ENCODE measurements at regions not wholly inside any gene's neighbourhood (a gene's known extent, or its start where the extent isn't known, plus 50 kb on each side); places are given as distances from the start of the nearest gene placed in this dataset.
"Not testable (repeated sequence)": the region's sequence is repeated elsewhere in the genome, so short reads cannot be mapped to it uniquely, and the experiment has no call there.

DNA sequence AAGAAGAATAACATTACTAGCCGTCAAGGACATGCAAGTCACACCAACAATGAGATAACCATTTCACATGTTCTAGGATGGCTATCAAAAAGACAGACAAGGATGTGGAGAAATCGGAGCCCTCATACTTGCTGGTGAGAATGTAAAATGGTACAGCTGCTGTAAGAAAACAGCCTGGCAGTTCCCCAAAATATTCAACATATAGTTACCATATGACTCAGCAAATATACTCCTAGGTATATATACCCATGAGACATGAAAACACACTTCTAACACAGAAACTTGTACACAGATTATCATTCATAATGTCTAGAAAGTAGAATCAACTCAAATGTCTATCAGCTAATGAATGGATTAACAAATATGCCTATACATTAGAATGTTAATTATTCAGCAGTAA, 105.4 kb upstream of the PCAT7 start:
- TF ChIP-seq, protein P1, sequence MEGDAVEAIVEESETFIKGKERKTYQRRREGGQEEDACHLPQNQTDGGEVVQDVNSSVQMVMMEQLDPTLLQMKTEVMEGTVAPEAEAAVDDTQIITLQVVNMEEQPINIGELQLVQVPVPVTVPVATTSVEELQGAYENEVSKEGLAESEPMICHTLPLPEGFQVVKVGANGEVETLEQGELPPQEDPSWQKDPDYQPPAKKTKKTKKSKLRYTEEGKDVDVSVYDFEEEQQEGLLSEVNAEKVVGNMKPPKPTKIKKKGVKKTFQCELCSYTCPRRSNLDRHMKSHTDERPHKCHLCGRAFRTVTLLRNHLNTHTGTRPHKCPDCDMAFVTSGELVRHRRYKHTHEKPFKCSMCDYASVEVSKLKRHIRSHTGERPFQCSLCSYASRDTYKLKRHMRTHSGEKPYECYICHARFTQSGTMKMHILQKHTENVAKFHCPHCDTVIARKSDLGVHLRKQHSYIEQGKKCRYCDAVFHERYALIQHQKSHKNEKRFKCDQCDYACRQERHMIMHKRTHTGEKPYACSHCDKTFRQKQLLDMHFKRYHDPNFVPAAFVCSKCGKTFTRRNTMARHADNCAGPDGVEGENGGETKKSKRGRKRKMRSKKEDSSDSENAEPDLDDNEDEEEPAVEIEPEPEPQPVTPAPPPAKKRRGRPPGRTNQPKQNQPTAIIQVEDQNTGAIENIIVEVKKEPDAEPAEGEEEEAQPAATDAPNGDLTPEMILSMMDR (conservative IDR thresholded peaks at IDR 0.05; ENCODE audit: low read length), result no peak
- TF ChIP-seq EZH2phosphoT487 (IDR thresholded peaks at IDR 0.05; ENCODE audit: borderline replicate concordance), result no peak
- H3K9me2 ChIP-seq (replicated peaks; ENCODE audit: low read depth, low read length), result no peaks in the 10 kb centered on the region
- no peak overlapping the region for H3K4me2 ChIP-seq (ENCODE audit: low read depth, low read length, poor library complexity, severe bottlenecking)
- peaks cover 78% of the 10 kb centered on the region for H3K36me3 ChIP-seq (ENCODE audit: insufficient read depth, low read length)
- no peaks in the 10 kb centered on the region for H3F3A ChIP-seq (ENCODE audit: low read depth)
- H3K4me1 ChIP-seq (ENCODE audit: insufficient read depth, low read length, poor library complexity, severe bottlenecking), result no peaks in the 10 kb centered on the region
- H3K79me2 ChIP-seq (ENCODE audit: insufficient read depth, low read length), result no peaks in the 10 kb centered on the region
- H3K4me3 ChIP-seq (ENCODE audit: low read length, poor library complexity, severe bottlenecking), result no peak overlapping the region
- no peaks in the 10 kb centered on the region for H3K9me3 ChIP-seq (ENCODE audit: insufficient read depth, low read depth, low read length)
- no peaks in the 10 kb centered on the region for H4K20me1 ChIP-seq (ENCODE audit: insufficient read depth, low read length, poor library complexity, severe bottlenecking)
- H3K27me3 ChIP-seq (ENCODE audit: insufficient read depth, low read length, poor library complexity, severe bottlenecking), result no peaks in the 10 kb centered on the region
- H3K9ac ChIP-seq (ENCODE audit: low read depth, low read length, poor library complexity, severe bottlenecking), result no peak overlapping the region
- H2AFZ ChIP-seq (ENCODE audit: low read length), result no peak overlapping the region

- no peaks in the 10 kb centered on the region for H3K79me2 ChIP-seq (ENCODE audit: insufficient read depth, low read length)
- H3K36me3 ChIP-seq (ENCODE audit: insufficient read depth, low read length), result peaks cover 20% of the 10 kb centered on the region; the same call in 1 of the 2 replicates
- no peak overlapping the region for H3K4me2 ChIP-seq (ENCODE audit: low read depth, low read length, poor library complexity, severe bottlenecking)
- no peaks in the 10 kb centered on the region for H4K20me1 ChIP-seq (ENCODE audit: insufficient read depth, low read length, poor library complexity, severe bottlenecking)
- no peaks in the 10 kb centered on the region; the same call in 1 of the 2 replicates for H3F3A ChIP-seq (ENCODE audit: low read depth)
- H3K4me3 ChIP-seq (ENCODE audit: low read length, poor library complexity, severe bottlenecking), result no peak overlapping the region
- H3K4me1 ChIP-seq (ENCODE audit: insufficient read depth, low read length, poor library complexity, severe bottlenecking), result no peaks in the 10 kb centered on the region
- H3K27me3 ChIP-seq (ENCODE audit: insufficient read depth, low read length, poor library complexity, severe bottlenecking), result no peaks in the 10 kb centered on the region
- H3K9ac ChIP-seq (ENCODE audit: low read depth, low read length, poor library complexity, severe bottlenecking), result no peak overlapping the region
- no peak overlapping the region for H2AFZ ChIP-seq (ENCODE audit: low read length)
- peaks cover 12% of the 10 kb centered on the region for H3K9me3 ChIP-seq (ENCODE audit: insufficient read depth, low read depth, low read length)
- H3K9me2 ChIP-seq (replicated peaks; ENCODE audit: low read depth, low read length), result no peaks in the 10 kb centered on the region
- no peak for TF ChIP-seq EZH2phosphoT487 (IDR thresholded peaks at IDR 0.05; ENCODE audit: borderline replicate concordance)
- TF ChIP-seq, protein P1 (conservative IDR thresholded peaks at IDR 0.05; ENCODE audit: low read length), result no peak
Observed at GRCh38 chr9:94464790-94465189, 90.1 kb upstream of the PCAT7 start.

DNA sequence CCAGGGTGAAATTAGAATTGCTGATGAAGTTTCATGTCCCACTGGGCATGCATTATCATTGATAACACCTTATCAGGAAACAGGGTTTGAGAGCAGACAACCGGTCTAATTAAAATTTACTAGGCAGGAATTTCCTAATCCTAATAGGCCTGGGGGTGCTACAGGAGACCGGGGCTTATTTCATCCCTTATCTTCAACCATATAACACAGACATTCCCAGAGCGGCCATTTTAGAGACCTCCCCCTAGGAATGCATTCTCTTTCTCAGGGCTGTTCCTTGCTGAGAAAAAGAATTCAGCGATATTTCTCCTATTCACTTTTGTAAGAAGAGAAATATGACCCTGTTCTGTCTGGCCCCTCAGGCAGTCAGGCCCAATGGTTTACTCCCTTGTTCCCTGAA, 82.8 kb upstream of the PCAT7 start:
- not testable (repeated sequence) for H3K27me3 ChIP-seq (ENCODE audit: insufficient read depth, low read length, poor library complexity, severe bottlenecking); H3K9me3 ChIP-seq (ENCODE audit: insufficient read depth, low read depth, low read length); H3K36me3 ChIP-seq (ENCODE audit: insufficient read depth, low read length); H3K9me2 ChIP-seq (replicated peaks; ENCODE audit: low read depth, low read length); H2AFZ ChIP-seq (ENCODE audit: low read length); H4K20me1 ChIP-seq (ENCODE audit: insufficient read depth, low read length, poor library complexity, severe bottlenecking); H3K4me3 ChIP-seq (ENCODE audit: low read length, poor library complexity, severe bottlenecking); H3K79me2 ChIP-seq (ENCODE audit: insufficient read depth, low read length); H3F3A ChIP-seq (ENCODE audit: low read depth); H3K9ac ChIP-seq (ENCODE audit: low read depth, low read length, poor library complexity, severe bottlenecking); H3K4me2 ChIP-seq (ENCODE audit: low read depth, low read length, poor library complexity, severe bottlenecking); H3K4me1 ChIP-seq (ENCODE audit: insufficient read depth, low read length, poor library complexity, severe bottlenecking)

- Histone ChIP-seq H4K20me1 (ENCODE audit: insufficient read depth, low read length, poor library complexity, severe bottlenecking) (no peaks in the 10 kb centered on the region), H3K36me3 (ENCODE audit: insufficient read depth, low read length) (no peaks in the 10 kb centered on the region), H3K4me1 (ENCODE audit: insufficient read depth, low read length, poor library complexity, severe bottlenecking) (no peaks in the 10 kb centered on the region), H3K9ac (ENCODE audit: low read depth, low read length, poor library complexity, severe bottlenecking) (no peak overlapping the region), H2AFZ (ENCODE audit: low read length) (no peak overlapping the region), H3K9me2 (replicated peaks; ENCODE audit: low read depth, low read length) (no peaks in the 10 kb centered on the region), H3K27me3 (ENCODE audit: insufficient read depth, low read length, poor library complexity, severe bottlenecking) (no peaks in the 10 kb centered on the region), H3K4me3 (ENCODE audit: low read length, poor library complexity, severe bottlenecking) (no peak overlapping the region), H3K79me2 (ENCODE audit: insufficient read depth, low read length) (no peaks in the 10 kb centered on the region), H3F3A (ENCODE audit: low read depth) (no peaks in the 10 kb centered on the region), H3K4me2 (ENCODE audit: low read depth, low read length, poor library complexity, severe bottlenecking) (no peak overlapping the region), H3K9me3 (ENCODE audit: insufficient read depth, low read depth, low read length) (peaks cover 6% of the 10 kb centered on the region)
- TF ChIP-seq EZH2phosphoT487 (IDR thresholded peaks at IDR 0.05; ENCODE audit: borderline replicate concordance), result no peak
- TF ChIP-seq, protein P1 (conservative IDR thresholded peaks at IDR 0.05; ENCODE audit: low read length), result no peak
Observed at GRCh38 chr9:94472806-94473360, 82.0 kb upstream of the PCAT7 start.
